Renal cortical epithelial cell (primary cell): ENCODE measurements at regions not wholly inside any gene's neighbourhood (a gene's known extent, or its start where the extent isn't known, plus 50 kb on each side); places are given as distances from the start of the nearest gene placed in this dataset.
A peak's percentile ranks its signal among the peaks of the same experiment; 100 is the strongest.
"Not testable (repeated sequence)": the region's sequence is repeated elsewhere in the genome, so short reads cannot be mapped to it uniquely, and the experiment has no call there.

Experiments used
- DNase-seq: peaks from one replicate; pipeline ENCODE4 v3.0.0-alpha.2; 2011; ENCODE audit warnings: low read depth

- no peak for DNase-seq
These were observed 181.5 kb upstream of the GNAI1 start for GRCh38 chr7:79953130-79953529.

DNA sequence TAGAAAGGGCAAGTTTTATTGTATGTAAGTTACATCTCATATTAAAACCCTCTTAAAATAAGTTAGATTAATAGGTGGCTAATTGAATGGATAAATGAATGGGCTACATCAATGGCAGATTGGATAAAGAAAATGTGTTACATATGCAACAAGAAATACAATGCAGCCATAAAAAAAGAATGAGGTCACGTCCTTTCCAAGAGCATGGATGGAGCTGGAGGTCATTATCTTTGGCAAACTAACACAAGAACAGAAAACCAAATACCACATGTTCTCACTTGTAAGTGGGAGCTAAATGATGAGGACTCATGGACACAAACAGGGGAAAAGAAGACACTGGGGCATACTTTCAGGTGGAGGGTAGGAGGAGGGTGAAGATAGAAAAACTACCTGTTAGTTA, 182.2 kb upstream of the GNAI1 start:
- no peak for DNase-seq

DNA sequence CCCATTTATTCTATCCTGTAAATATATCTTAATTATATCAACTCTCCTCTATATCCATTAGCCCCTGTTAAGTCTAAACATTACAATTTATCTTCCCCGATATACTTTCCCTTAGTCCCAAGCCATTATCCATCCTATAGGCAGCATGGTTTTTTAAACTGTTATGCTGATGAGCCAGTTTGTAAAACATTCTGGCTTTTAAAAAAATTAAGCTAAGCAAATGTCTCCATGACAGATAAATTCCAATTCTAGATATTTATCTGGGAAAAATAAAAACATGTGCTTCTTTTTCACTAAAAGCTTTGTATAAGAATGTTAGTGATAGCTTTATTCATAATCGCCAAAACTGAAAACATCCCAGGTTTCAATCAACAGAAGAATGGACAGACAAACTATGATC, 183.2 kb upstream of the GNAI1 start:
- DNase-seq: no peak

- no peak for DNase-seq
These were observed 184.9 kb upstream of the GNAI1 start for GRCh38 chr7:79949778-79950177.

- no peak for DNase-seq
These were observed 198.2 kb upstream of the GNAI1 start for GRCh38 chr7:79936281-79936983.

- DNase-seq: no peak
These were observed 199.9 kb upstream of the GNAI1 start for GRCh38 chr7:79934727-79935126.

DNA sequence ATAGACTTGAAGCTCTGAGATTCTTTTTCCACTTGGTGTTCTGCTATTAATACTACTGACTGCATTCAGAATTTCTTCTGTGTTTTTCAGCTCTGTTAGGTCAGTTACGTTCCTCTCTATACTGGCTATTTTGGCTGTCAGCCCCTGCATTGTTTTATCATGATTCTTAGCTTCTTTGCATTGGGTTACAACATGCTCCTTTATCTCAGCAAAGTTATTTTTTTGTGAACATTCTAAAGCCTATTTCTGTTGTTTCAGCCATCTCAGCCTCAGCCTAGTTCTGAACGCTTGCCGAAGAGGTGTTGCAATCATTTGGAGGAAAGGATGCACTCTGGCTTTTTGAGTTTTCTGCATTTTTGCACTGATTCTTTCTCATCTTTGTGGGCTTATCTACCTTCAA, 201.5 kb upstream of the GNAI1 start:
- no peak for DNase-seq

GRCh38 chr7:79930604-79931003, 204.0 kb upstream of the GNAI1 start:
- no peak for DNase-seq

DNA sequence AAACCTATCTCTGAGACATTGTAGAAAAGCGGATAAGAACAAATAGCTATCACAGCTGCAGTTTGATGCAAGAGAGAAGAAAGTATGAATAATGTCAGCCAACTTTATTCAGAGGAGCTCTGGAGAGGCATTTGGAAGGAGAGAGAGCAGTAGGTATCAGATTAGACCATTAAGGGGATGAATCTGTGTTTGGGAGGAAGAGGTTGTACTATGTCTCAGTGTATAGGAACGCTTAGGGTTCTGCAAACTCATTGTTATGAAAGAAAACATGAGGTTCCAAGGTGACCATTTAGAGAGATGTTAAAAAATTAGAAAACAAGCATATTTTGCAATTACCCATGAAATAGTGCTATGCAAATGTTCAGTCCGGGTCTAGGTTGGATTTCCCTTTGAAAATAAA, 207.5 kb upstream of the GNAI1 start:
- DNase-seq: no peak

GRCh38 chr7:79923953-79924352, 210.7 kb upstream of the GNAI1 start:
- DNase-seq: no peak

DNA sequence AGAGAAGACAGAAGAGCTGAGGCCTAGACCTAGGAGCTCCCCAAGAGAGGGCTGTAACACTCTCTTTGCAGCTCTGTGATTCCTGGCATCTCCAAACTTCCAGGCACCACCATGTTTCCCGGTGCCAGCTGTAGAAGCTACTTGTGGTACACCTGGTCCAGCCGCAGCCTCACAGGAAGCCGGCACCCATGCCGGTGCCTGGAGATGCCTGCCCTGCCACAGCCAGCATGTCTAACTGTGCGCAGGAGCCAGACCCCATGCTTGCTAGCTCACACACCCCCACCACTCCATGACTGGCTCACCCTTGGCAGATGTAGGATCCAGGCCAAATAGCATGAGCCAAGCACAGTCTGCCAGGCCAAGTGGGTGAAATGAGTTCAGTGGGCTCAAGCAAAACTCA, 211.7 kb upstream of the GNAI1 start:
- DNase-seq: no peak

- no peak for DNase-seq
These were observed 212.7 kb upstream of the GNAI1 start for GRCh38 chr7:79921976-79922375.

GRCh38 chr7:79918632-79919031, 216.0 kb upstream of the GNAI1 start:
- DNase-seq: not testable (repeated sequence)

DNA sequence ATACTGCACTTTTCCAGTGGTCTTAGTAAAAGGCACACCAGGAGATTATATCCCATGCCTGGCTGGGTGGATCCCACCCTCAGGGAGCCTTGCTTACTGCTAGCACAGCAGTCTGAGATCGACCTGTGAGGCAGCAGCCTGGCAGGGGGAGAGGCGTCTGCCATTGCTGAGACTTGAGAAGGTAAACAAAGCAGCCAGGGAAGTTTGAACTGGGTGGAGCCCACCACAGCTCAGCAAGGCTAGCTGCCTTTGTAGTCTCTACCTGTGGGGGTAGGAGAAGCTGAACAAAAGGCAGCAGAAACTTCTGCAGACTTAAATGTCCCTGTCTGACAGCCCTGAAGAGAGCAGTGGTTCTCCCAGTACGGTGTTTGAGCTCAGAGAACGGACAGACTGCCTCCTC, 219.3 kb upstream of the GNAI1 start:
- DNase-seq: not testable (repeated sequence)

- no peak for DNase-seq
These were observed 222.4 kb upstream of the GNAI1 start for GRCh38 chr7:79912213-79912633.

DNA sequence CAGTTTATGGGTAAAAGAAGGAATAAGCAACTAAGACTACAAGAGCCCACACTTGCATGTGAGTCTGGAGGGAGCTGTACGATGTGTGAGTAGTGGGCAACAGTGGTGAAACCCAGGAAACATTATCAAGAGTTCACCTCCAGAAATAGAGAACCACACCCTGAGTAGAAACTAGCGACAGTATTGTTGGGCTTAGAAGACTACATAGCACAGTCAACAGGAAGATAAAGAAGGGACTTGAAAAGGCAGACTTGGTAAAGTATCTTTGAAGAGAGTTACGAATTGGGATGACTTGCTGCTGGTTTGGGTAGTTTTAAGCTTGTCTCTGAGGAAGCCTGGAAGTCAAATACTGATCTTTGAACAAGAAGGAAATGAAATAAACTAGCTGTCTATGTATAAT, 223.2 kb upstream of the GNAI1 start:
- DNase-seq: no peak

DNA sequence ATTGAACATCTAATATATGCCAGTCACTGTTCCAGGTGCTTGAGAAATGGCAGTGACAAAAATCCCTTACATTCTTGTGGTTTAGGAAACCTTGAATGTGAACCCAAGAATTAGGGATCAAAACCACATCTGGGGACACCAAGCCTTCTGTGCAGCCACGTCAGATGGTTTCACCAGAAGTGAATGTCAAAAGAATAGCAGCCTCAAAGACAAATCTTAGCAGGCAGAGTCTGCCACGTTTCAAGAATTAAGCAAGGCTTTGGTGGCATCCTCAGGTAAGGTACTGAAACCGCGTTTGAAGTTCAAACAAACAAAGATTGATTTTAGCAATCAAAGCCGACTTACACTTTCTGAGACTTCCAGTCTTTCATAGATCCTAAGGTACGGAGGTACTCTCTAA, 225.5 kb upstream of the GNAI1 start:
- DNase-seq: no peak

GRCh38 chr7:79897166-79897565, 237.5 kb upstream of the GNAI1 start:
- DNase-seq: no peak

- no peak for DNase-seq
These were observed 240.6 kb upstream of the GNAI1 start for GRCh38 chr7:79893991-79894390.

DNA sequence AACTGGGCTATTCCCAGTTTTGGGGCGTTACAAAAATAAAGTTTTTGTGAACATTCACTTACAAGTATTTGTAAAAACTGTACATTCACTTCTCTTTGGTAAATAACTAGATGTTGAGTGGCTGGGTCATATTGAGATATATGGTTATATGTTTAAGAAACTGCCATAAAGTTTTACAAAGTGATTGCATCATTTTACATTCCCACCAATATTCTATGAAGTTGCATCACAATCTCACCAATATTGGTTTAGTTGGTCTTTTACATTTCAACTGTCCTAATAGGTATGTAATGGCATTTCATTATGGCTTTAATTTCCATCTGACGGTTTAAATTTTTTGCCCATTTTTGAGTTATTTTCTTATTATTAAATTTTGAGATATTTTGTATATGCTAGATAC, 251.7 kb upstream of the GNAI1 start:
- no peak for DNase-seq

- DNase-seq: peak; percentile 21
These were observed 254.3 kb upstream of the GNAI1 start for GRCh38 chr7:79880312-79880711.

GRCh38 chr7:79877874-79878465, 256.7 kb upstream of the GNAI1 start:
- DNase-seq: no peak

DNA sequence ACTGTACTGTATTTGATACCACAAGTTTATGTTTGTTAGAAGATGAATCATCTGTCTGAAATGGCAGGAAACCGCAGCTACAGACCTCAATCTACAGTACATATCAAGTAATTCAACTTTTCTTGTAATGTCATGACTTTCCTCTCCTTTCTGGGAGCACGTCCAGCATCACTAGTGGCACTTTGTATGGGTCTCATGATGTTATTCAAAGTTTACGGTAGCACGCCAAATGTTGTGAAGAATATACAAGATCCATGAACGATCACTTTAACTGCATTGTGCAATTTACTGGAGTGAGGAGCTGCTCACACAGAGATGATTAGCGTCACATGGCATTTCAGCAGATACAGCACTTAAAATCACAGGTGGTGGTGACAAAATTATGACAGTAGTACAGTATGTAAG, 257.8 kb upstream of the GNAI1 start:
- no peak for DNase-seq

DNA sequence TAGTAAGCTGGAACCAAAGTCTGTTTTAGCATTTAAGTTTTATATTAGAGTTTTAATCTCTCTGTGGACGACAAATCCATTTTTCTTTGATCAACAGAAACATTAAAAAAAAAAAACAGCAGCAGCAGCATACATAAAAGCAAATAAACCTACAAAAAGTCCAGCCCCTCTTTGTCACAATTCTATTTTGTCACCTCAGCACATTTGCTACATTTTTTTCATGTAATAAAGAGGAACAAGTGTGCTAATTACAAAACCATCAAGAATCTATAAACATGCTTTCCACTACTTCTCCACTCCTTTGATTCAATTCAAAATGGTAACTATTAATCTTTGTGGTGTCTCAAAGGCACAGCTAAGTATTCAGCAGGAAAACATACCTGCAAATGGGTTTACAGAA, 259.8 kb upstream of the GNAI1 start:
- DNase-seq: no peak
